CD4-positive, alpha-beta T cell (primary cell): ENCODE measurements at regions not wholly inside any gene's neighbourhood (a gene's known extent, or its start where the extent isn't known, plus 50 kb on each side); places are given as distances from the start of the nearest gene placed in this dataset.

Source experiments
- ATAC-seq: fragments of 200-7000 bp; cut with Tn5 transposase; one replicate; pipeline ENCODE4 v1.10.0; 2022; ENCODE audit warnings: mild to moderate bottlenecking; ENCODE audit not compliant: poor library complexity
- CTCF ChIA-PET: fragments of 350-600 bp; sonication (Branson Sonifier 250); formaldehyde crosslinking; loops from one replicate; lab custom pipeline; 2021; ENCODE audit warnings: antibody characterized with exemption, inconsistent platforms; lab: Charles Lee
- POLR2A ChIA-PET: fragments of 350-600 bp; sonication (Branson Sonifier 250); formaldehyde crosslinking; loops from one replicate; lab custom pipeline; 2021; ENCODE audit warnings: antibody characterized with exemption, inconsistent platforms; lab: Charles Lee
- DNase-seq, 14 experiments: peaks; one replicate each; pipeline ENCODE4 v3.0.0-alpha.2; 2013 to 2020; ENCODE audit warnings: mixed read lengths in 2 of 14
- H3K27ac ChIP-seq, 2 donors: one replicate each; pipeline versions ENCODE4 v1.5.1 to v1.7.0; 2013; ENCODE audit warnings: low read length in 2 of 2, low read depth in 1 of 2, mild to moderate bottlenecking in 1 of 2
- H3K27me3 ChIP-seq, 2 experiments: 1 replicate in 1 of 2; 2 replicates in 1 of 2; pipeline versions ENCODE4 v1.6.1 to v1.7.0; 2013; ENCODE audit warnings: low read length in 2 of 2, control low read depth in 1 of 2, mild to moderate bottlenecking in 1 of 2, moderate library complexity in 1 of 2; ENCODE audit not compliant: insufficient read depth in 2 of 2, control insufficient read depth in 1 of 2
- H3K36me3 ChIP-seq: one replicate; pipeline ENCODE4 v1.6.1; 2013; ENCODE audit warnings: low read length, control low read depth; ENCODE audit not compliant: insufficient read depth
- H3K4me1 ChIP-seq: one replicate; pipeline ENCODE4 v1.6.1; 2013; ENCODE audit warnings: low read length, control low read depth; ENCODE audit not compliant: insufficient read depth
- H3K4me3 ChIP-seq: one replicate; pipeline ENCODE4 v1.5.1; 2013; ENCODE audit warnings: mild to moderate bottlenecking, low read length, moderate library complexity
- H3K9me3 ChIP-seq, 2 experiments: 1 replicate in 1 of 2; 2 replicates in 1 of 2; pipeline versions ENCODE4 v1.6.1 to v1.7.0; 2013; ENCODE audit warnings: low read length in 2 of 2, mild to moderate bottlenecking in 2 of 2, control low read depth in 1 of 2, moderate library complexity in 1 of 2; ENCODE audit not compliant: control insufficient read depth in 1 of 2, insufficient read depth in 1 of 2
- H3K27ac Mint-ChIP-seq: one replicate; pipeline ENCODE4 v1.8.0; 2020; ENCODE audit warnings: mixed read lengths
- H3K27me3 Mint-ChIP-seq: one replicate; pipeline ENCODE4 v1.8.0; 2021; ENCODE audit warnings: mixed read lengths
- H3K36me3 Mint-ChIP-seq: one replicate; pipeline ENCODE4 v1.8.0; 2021; ENCODE audit warnings: low read depth, mixed read lengths
- H3K4me1 Mint-ChIP-seq: one replicate; pipeline ENCODE4 v1.8.0; 2021; ENCODE audit warnings: low read depth, mixed read lengths
- H3K4me3 Mint-ChIP-seq: one replicate; pipeline ENCODE4 v1.8.0; 2020; ENCODE audit warnings: mild to moderate bottlenecking, mixed read lengths
- H3K9me3 Mint-ChIP-seq: one replicate; pipeline ENCODE4 v1.8.0; 2020; ENCODE audit warnings: mixed read lengths
- CTCF ChIP-seq: fragments of 200-600 bp; IDR thresholded peaks from one replicate; pipeline ENCODE4 v1.8.0; 2022; ENCODE audit warnings: antibody characterized with exemption, mild to moderate bottlenecking
- intact Hi-C, 2 experiments: fragments of 100-400 bp; cut with DNase I in 1 of 2; cut with micrococcal nuclease in 1 of 2; formaldehyde crosslinking; loops; one replicate each; pipeline versions ENCODE4 v1.15.1 to v1.9.0; 2023 to 2025; cut with DNase I, micrococcal nuclease

- ATAC-seq, result no peak
- intact Hi-C loops, result no loop called here
- no peak for DNase-seq
- Histone ChIP-seq H3K27ac (no peak overlapping the region), H3K4me1 (no peaks in the 10 kb centered on the region), H3K27me3 (no peaks in the 10 kb centered on the region), H3K9me3 (no peaks in the 10 kb centered on the region), H3K4me3 (no peak overlapping the region), H3K36me3 (no peaks in the 10 kb centered on the region)
- Mint-ChIP-seq H3K9me3 (no peaks in the 10 kb centered on the region), H3K27me3 (peaks cover 5% of the 10 kb centered on the region), H3K4me1 (no peaks in the 10 kb centered on the region), H3K4me3 (no peak overlapping the region), H3K27ac (no peak overlapping the region), H3K36me3 (no peaks in the 10 kb centered on the region)
- ChIA-PET POLR2A (no interaction called here), CTCF (no interaction called here)
- TF ChIP-seq CTCF, result no peak
These were observed 411.8 kb downstream of the ARL4A start for GRCh38 chr7:13099154-13099795.

- ChIA-PET POLR2A (interaction anchor here (0.7 kb wide), 1 partner anchor 414 kb away, joined by 3 read pairs; no protein-coding TSS in a partner anchor), CTCF (interaction anchor here (1.5 kb wide), 1 partner anchor 11 kb away, joined by 3 read pairs; no protein-coding TSS in a partner anchor)
- TF ChIP-seq CTCF, result no peak
- H3K27me3 Mint-ChIP-seq, result no peaks in the 10 kb centered on the region
- H3K36me3 ChIP-seq, result no peaks in the 10 kb centered on the region
- intact Hi-C loops, result no loop called here
- no peak overlapping the region for H3K4me3 Mint-ChIP-seq
- no peak overlapping the region for H3K27ac ChIP-seq
- H3K9me3 Mint-ChIP-seq, result no peaks in the 10 kb centered on the region
- H3K36me3 Mint-ChIP-seq, result no peaks in the 10 kb centered on the region
- no peaks in the 10 kb centered on the region for H3K4me1 Mint-ChIP-seq
- DNase-seq (peak in 2 of 14 experiments; percentile 4 to 5), ATAC-seq (no peak)
- no peaks in the 10 kb centered on the region for H3K4me1 ChIP-seq
- H3K27me3 ChIP-seq, result no peaks in the 10 kb centered on the region
- H3K9me3 ChIP-seq, result no peaks in the 10 kb centered on the region
- H3K4me3 ChIP-seq, result no peak overlapping the region
- H3K27ac Mint-ChIP-seq, result no peak overlapping the region
These were observed 416.7 kb downstream of the ARL4A start for GRCh38 chr7:13104128-13104527.

GRCh38 chr7:13105209-13105608 is 417.8 kb downstream of the ARL4A start:
- DNase-seq (no peak), ATAC-seq (no peak)
- no peaks in the 10 kb centered on the region for H3K4me1 Mint-ChIP-seq
- no peaks in the 10 kb centered on the region for H3K36me3 ChIP-seq
- intact Hi-C loops, result no loop called here
- no peak overlapping the region for H3K27ac Mint-ChIP-seq
- no peak overlapping the region for H3K4me3 Mint-ChIP-seq
- CTCF ChIA-PET, result no interaction called here
- no peaks in the 10 kb centered on the region for H3K27me3 Mint-ChIP-seq
- no peak overlapping the region for H3K4me3 ChIP-seq
- H3K9me3 Mint-ChIP-seq, result no peaks in the 10 kb centered on the region
- H3K4me1 ChIP-seq, result no peaks in the 10 kb centered on the region
- H3K9me3 ChIP-seq, result peaks cover 0 to 4% of the 10 kb centered on the region in 2 experiments
- no peaks in the 10 kb centered on the region for H3K36me3 Mint-ChIP-seq
- POLR2A ChIA-PET, result no interaction called here
- no peak overlapping the region for H3K27ac ChIP-seq
- H3K27me3 ChIP-seq, result no peaks in the 10 kb centered on the region
- TF ChIP-seq CTCF, result no peak
